ENCODE measurements at regions not wholly inside any gene's neighbourhood (a gene's known extent, or its start where the extent isn't known, plus 50 kb on each side); places are given as distances from the start of the nearest gene placed in this dataset.

- TF ChIP-seq CTCF (IDR thresholded peaks at IDR 0.05; ENCODE audit: insufficient read depth, low read length, poor library complexity, severe bottlenecking), result no peak
- H3K4me3 ChIP-seq (ENCODE audit: low read depth, low read length), result no peak overlapping the region
- no peaks in the 10 kb centered on the region for H3K27me3 ChIP-seq (ENCODE audit: control insufficient read depth, insufficient read depth, low read length)
- no peaks in the 10 kb centered on the region for H3K36me3 ChIP-seq (ENCODE audit: control insufficient read depth, insufficient read depth, low read length)
- DNase-seq (ENCODE audit: low read depth), result no peak
Observed at GRCh38 chr7:42596737-42597136, 315.1 kb downstream of the C7orf25 start.

GRCh38 chr7:42593860-42594259 is 318.0 kb downstream of the C7orf25 start:
- Histone ChIP-seq H3K27me3 (ENCODE audit: control insufficient read depth, insufficient read depth, low read length) (no peaks in the 10 kb centered on the region), H3K4me3 (ENCODE audit: low read depth, low read length) (no peak overlapping the region), H3K36me3 (ENCODE audit: control insufficient read depth, insufficient read depth, low read length) (no peaks in the 10 kb centered on the region)
- no peak for DNase-seq (ENCODE audit: low read depth)
- TF ChIP-seq CTCF (IDR thresholded peaks at IDR 0.05; ENCODE audit: insufficient read depth, low read length, poor library complexity, severe bottlenecking), result no peak

GRCh38 chr7:42590771-42591310 is 321.0 kb downstream of the C7orf25 start:
- H3K27me3 ChIP-seq (ENCODE audit: control insufficient read depth, insufficient read depth, low read length), result no peaks in the 10 kb centered on the region
- H3K4me3 ChIP-seq (ENCODE audit: low read depth, low read length), result no peak overlapping the region
- H3K36me3 ChIP-seq (ENCODE audit: control insufficient read depth, insufficient read depth, low read length), result no peaks in the 10 kb centered on the region
- no peak for TF ChIP-seq CTCF (IDR thresholded peaks at IDR 0.05; ENCODE audit: insufficient read depth, low read length, poor library complexity, severe bottlenecking)
- DNase-seq (ENCODE audit: low read depth), result no peak

- H3K4me3 ChIP-seq (ENCODE audit: low read depth, low read length), result no peak overlapping the region
- DNase-seq (ENCODE audit: low read depth), result no peak
- no peaks in the 10 kb centered on the region for H3K36me3 ChIP-seq (ENCODE audit: control insufficient read depth, insufficient read depth, low read length)
- H3K27me3 ChIP-seq (ENCODE audit: control insufficient read depth, insufficient read depth, low read length), result no peaks in the 10 kb centered on the region
- no peak for TF ChIP-seq CTCF (IDR thresholded peaks at IDR 0.05; ENCODE audit: insufficient read depth, low read length, poor library complexity, severe bottlenecking)
Observed at GRCh38 chr7:42588876-42589275, 323.0 kb downstream of the C7orf25 start.

GRCh38 chr7:42587806-42588205 is 324.1 kb downstream of the C7orf25 start:
- no peak for DNase-seq (ENCODE audit: low read depth)
- Histone ChIP-seq H3K4me3 (ENCODE audit: low read depth, low read length) (no peak overlapping the region), H3K27me3 (ENCODE audit: control insufficient read depth, insufficient read depth, low read length) (no peaks in the 10 kb centered on the region), H3K36me3 (ENCODE audit: control insufficient read depth, insufficient read depth, low read length) (no peaks in the 10 kb centered on the region)
- no peak for TF ChIP-seq CTCF (IDR thresholded peaks at IDR 0.05; ENCODE audit: insufficient read depth, low read length, poor library complexity, severe bottlenecking)

GRCh38 chr7:42580061-42580460 is 331.8 kb downstream of the C7orf25 start:
- Histone ChIP-seq H3K4me3 (ENCODE audit: low read depth, low read length) (no peak overlapping the region), H3K27me3 (ENCODE audit: control insufficient read depth, insufficient read depth, low read length) (no peaks in the 10 kb centered on the region), H3K36me3 (ENCODE audit: control insufficient read depth, insufficient read depth, low read length) (no peaks in the 10 kb centered on the region)
- no peak for TF ChIP-seq CTCF (IDR thresholded peaks at IDR 0.05; ENCODE audit: insufficient read depth, low read length, poor library complexity, severe bottlenecking)
- no peak for DNase-seq (ENCODE audit: low read depth)

All from kidney epithelial cell (primary cell).